ENCODE measurements at regions not wholly inside any gene's neighbourhood (a gene's known extent, or its start where the extent isn't known, plus 50 kb on each side); places are given as distances from the start of the nearest gene placed in this dataset.

DNA sequence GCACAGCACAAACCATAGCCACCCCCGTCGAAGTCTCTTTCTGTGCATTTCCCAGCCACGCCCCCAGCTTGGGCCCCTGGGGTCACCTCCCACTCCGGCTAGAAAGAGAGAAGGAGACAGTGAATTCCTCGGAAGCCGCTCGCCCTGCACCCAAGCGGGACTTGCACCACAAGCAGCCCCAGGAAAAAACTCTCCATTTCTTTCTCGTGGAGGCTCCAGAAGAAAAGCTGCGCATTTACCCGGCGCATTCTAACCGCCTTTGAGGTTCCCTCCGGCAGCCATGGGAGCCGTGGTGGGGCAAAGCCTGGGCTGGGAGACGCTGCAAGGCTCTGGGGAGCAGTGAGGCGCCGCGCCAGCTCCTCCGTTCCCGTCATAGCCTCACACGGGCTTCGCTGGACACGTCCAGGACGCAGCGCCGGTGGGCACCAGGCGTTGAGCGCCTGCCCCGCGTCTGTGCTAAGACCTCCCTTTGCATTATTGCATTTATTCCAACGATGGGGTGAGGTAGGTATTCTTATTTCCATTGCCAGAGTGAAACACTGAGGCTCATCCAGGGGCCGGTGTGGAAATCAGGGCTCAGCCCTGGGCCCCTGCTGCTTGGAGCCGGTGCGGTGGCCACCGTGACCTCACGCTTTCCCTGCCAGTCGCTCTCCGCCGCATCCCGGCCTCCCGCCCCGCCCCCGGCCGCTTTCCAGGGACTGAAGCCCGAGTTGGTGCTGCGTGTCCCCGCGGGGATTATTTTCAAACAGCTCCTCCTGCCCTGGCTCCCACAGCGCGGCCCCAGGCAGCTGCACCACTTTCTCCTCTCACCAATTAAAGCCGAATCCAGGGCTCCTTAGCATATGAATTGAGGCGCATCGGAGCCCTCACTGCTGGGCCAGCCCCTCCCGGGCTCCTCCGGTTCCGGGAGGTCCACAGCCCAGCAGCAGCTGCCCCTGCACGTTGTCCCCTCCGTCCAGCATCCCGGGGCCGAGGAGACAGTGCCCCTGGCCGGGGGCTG lies 148.3 kb upstream of the AFDN start:
- TF ChIP-seq, protein P1, sequence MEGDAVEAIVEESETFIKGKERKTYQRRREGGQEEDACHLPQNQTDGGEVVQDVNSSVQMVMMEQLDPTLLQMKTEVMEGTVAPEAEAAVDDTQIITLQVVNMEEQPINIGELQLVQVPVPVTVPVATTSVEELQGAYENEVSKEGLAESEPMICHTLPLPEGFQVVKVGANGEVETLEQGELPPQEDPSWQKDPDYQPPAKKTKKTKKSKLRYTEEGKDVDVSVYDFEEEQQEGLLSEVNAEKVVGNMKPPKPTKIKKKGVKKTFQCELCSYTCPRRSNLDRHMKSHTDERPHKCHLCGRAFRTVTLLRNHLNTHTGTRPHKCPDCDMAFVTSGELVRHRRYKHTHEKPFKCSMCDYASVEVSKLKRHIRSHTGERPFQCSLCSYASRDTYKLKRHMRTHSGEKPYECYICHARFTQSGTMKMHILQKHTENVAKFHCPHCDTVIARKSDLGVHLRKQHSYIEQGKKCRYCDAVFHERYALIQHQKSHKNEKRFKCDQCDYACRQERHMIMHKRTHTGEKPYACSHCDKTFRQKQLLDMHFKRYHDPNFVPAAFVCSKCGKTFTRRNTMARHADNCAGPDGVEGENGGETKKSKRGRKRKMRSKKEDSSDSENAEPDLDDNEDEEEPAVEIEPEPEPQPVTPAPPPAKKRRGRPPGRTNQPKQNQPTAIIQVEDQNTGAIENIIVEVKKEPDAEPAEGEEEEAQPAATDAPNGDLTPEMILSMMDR (IDR thresholded peaks at IDR 0.05; ENCODE audit: insufficient read depth, low read length, poor library complexity, severe bottlenecking): no peak
- no peak for TF ChIP-seq EZH2phosphoT487 (conservative IDR thresholded peaks at IDR 0.05; ENCODE audit: low read length)
